Lower leg skin (tissue), 4 donors: ENCODE measurements at regions not wholly inside any gene's neighbourhood (a gene's known extent, or its start where the extent isn't known, plus 50 kb on each side); places are given as distances from the start of the nearest gene placed in this dataset.

Experiments used
- DNase-seq, 2 donors: peaks; one replicate each; pipeline ENCODE4 v3.0.0-alpha.2; 2019; ENCODE audit warnings: low spot score in 2 of 2
- H3K4me3 ChIP-seq: fragments of 200-600 bp; sonication (generic); 2 replicates; pipeline ENCODE4 v1.5.1; 2017; ENCODE audit warnings: mild to moderate bottlenecking, low read depth; ENCODE audit not compliant: poor library complexity, severe bottlenecking
- CTCF ChIP-seq, 3 donors: fragments of 450-650 bp; IDR thresholded peaks; one replicate each; pipeline ENCODE4 v1.5.1; 2016; ENCODE audit warnings: antibody characterized with exemption in 3 of 3, mild to moderate bottlenecking in 3 of 3, moderate library complexity in 2 of 3
- POLR2A ChIP-seq, 2 donors: fragments of 450-650 bp; IDR thresholded peaks; one replicate each; pipeline ENCODE4 v1.6.1; 2016 to 2017; ENCODE audit warnings: antibody characterized with exemption in 2 of 2, mild to moderate bottlenecking in 1 of 2, moderate library complexity in 1 of 2
- WGBS, 2 donors: methylation state at CpG; one replicate each; pipeline ENCODE4 v1.1.5; 2018; 5-methylcytosine and 5-hydroxymethylcytosine counted together
- intact Hi-C: fragments of 100-400 bp; cut with DNase I; formaldehyde crosslinking; loops from one replicate; pipeline ENCODE4 v1.15.0; 2023; ENCODE audit warnings: low total_unique reads

GRCh38 chr2:66836851-66837250 lies 401.9 kb downstream of the MEIS1 start:
- WGBS, 2 donors = 87 to 88% methylated on average over 1 of the region's 1 CpG
- intact Hi-C loops = no loop called here
- no peak for DNase-seq
- TF ChIP-seq CTCF (IDR thresholded peaks at IDR 0.05) = no peak
- TF ChIP-seq POLR2A (IDR thresholded peaks at IDR 0.05) = no peak
- no peak overlapping the region for H3K4me3 ChIP-seq

DNA sequence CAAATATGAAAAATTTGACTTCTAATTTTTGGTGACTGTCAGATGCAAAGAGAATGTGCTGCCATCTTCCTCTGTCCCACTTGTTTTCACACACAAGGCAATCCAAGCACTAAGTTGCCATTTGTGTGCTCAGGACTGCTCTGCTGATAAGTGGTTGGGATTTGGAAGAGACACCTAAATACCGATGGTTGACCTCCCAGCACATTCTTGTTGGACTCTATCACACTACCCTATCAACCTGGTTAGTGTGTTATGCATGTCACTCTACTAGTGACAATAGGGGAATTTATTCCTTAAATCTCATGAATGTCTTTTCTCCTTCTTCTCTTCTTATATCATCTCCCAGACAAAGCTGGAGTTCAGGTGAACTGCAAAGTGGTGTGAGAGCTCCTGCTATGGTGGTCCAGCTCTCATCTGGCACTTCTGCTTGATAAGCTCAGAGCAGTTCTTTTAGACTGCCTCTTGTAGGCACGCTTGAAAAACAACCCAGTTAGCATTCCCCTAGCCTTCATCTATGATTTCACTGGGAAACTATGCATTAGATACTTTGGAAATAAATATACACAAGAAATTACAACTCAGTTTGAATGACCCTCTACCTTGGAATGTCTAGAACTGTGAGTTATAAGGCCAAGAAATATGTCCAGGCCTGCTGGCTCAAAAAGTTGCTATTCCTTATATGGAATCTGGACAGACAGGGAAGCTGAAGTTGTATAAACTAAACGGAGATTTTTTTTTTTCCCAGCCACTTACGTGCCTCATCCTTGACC lies 404.8 kb downstream of the MEIS1 start:
- TF ChIP-seq CTCF (IDR thresholded peaks at IDR 0.05) (no peak), POLR2A (IDR thresholded peaks at IDR 0.05) (no peak)
- no peak for DNase-seq
- WGBS, 2 donors = 47 to 57% methylated on average over 4 of the region's 4 CpGs
- no peak overlapping the region for H3K4me3 ChIP-seq
- intact Hi-C loops = no loop called here

DNA sequence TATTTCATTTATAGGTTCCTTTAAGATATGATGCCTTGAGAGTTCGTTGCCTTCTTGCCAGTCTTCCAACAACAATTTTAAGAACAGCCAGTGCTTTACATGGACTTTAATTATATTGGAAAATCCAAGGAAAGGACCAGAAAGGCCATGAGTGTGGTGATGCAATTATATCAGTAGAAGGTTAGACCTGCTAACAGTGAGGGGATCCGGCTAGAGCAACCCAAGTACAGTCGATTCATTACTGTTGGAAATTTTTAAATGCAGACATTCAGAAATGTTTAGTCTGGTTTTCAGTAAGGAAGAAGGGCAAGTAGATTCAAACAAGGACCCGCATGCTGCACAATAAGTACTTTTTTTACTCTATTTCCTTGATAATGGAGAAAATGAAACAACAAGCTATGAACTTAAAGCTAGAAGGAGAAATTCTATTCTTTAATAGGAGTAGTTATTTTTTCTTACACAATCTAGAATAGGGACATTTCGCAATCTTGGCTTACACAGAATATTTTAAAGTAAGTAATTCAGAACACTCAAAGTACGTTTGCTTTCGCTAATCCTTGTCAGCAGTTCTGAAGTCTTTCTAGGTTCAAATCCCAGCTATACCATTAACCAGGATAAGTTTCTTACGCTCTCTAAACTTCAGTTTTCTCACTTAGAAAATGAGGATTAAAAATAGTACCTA lies 405.5 kb downstream of the MEIS1 start:
- 74 to 75% methylated on average over 8 of the region's 8 CpGs for WGBS, 2 donors
- TF ChIP-seq POLR2A (IDR thresholded peaks at IDR 0.05) (no peak), CTCF (IDR thresholded peaks at IDR 0.05) (no peak)
- intact Hi-C loops = no loop called here

GRCh38 chr2:66843847-66844246 lies 408.9 kb downstream of the MEIS1 start:
- no peak for DNase-seq
- no peak overlapping the region for H3K4me3 ChIP-seq
- WGBS, 2 donors = 96% methylated on average over 3 of the region's 3 CpGs
- intact Hi-C loops = no loop called here
- no peak for TF ChIP-seq POLR2A (IDR thresholded peaks at IDR 0.05)
- no peak for TF ChIP-seq CTCF (IDR thresholded peaks at IDR 0.05)

More for the DNA sequence above, 405.5 kb downstream of the MEIS1 start:
- DNase-seq = no peak
- no peak overlapping the region for H3K4me3 ChIP-seq

GRCh38 chr2:66845307-66845706 lies 410.4 kb downstream of the MEIS1 start:
- WGBS, 2 donors = 60 to 83% methylated on average over 2 of the region's 2 CpGs
- H3K4me3 ChIP-seq = no peak overlapping the region
- TF ChIP-seq CTCF (IDR thresholded peaks at IDR 0.05) = no peak
- TF ChIP-seq POLR2A (IDR thresholded peaks at IDR 0.05) = no peak
- no peak for DNase-seq
- intact Hi-C loops = no loop called here
